ENCODE measurements at regions not wholly inside any gene's neighbourhood (a gene's known extent, or its start where the extent isn't known, plus 50 kb on each side); places are given as distances from the start of the nearest gene placed in this dataset.

GRCh38 chr14:97946641-97947040 is 1149.5 kb downstream of the VRK1 start (continued):
- TF ChIP-seq ZBED4 (CRISPR knock-in tag; IDR thresholded peaks at IDR 0.05; ENCODE audit: borderline replicate concordance) = no peak

- Histone ChIP-seq H3K4me1 (ENCODE audit: insufficient read depth, low read length) (no peaks in the 10 kb centered on the region), H3K27ac (ENCODE audit: extremely low read length, insufficient read depth, low read length) (no peak overlapping the region), H3K4me2 (ENCODE audit: low read depth, low read length) (no peak overlapping the region), H4K20me1 (ENCODE audit: insufficient read depth, low read length) (no peaks in the 10 kb centered on the region), H3K9ac (ENCODE audit: insufficient read depth, low read depth, low read length) (no peak overlapping the region), H2AFZ (ENCODE audit: low read length) (no peak overlapping the region), H3K36me3 (replicated peaks in 1 of 2; ENCODE audit: control insufficient read depth in 1 of 2, insufficient read depth in 2 of 2, low read length in 2 of 2) (no peaks in the 10 kb centered on the region), H3K4me3 (replicated peaks in 1 of 3; ENCODE audit: insufficient read depth in 1 of 3, low read depth in 2 of 3, low read length in 3 of 3) (no peak overlapping the region), H3K27me3 (ENCODE audit: control insufficient read depth in 1 of 2, insufficient read depth in 2 of 2, low read length in 2 of 2) (no peaks in the 10 kb centered on the region), H3K79me2 (ENCODE audit: insufficient read depth, low read length) (no peaks in the 10 kb centered on the region), H3K9me3 (ENCODE audit: low read length) (peaks cover 94% of the 10 kb centered on the region)
- WGBS (ENCODE audit: low lambda C conversion rate) = 56% methylated on average over 4 of the region's 13 CpGs
- ATAC-seq (no peak), DNase-seq (ENCODE audit: low spot score) (no peak), FAIRE-seq (no peak)
- TF ChIP-seq ZNF282 (IDR thresholded peaks at IDR 0.05; ENCODE audit: partially characterized antibody) (no peak), FOXK2 (IDR thresholded peaks at IDR 0.05) (no peak), ZFP36L2 (CRISPR knock-in tag; IDR thresholded peaks at IDR 0.05) (no peak), CBX5 (CRISPR knock-in tag; IDR thresholded peaks at IDR 0.05; ENCODE audit: borderline replicate concordance) (no peak), POLR2AphosphoS2 (IDR thresholded peaks at IDR 0.05; ENCODE audit: low read depth, low read length) (no peak)
- ChIA-PET CTCF (ENCODE audit: low intra/inter-chr PET ratio, low total read pairs) (no interaction called here), POLR2A (no interaction called here)
- intact Hi-C loops (cut with micrococcal nuclease; ENCODE audit: unreplicated experiment) = no loop called here
- no TSS peak for BruUV-seq (replicated peaks)
- in situ Hi-C loops (cut with HindIII; ENCODE audit: extremely low pct_ligation_motif_present, low pct_unique_long_range_greater_than_20kb) = no loop called here
Measured at GRCh38 chr14:97948841-97949240, 1151.7 kb downstream of the VRK1 start.

Data from HepG2 (cell line).